Activated naive CD4-positive, alpha-beta T cell treated with anti-CD3 and anti-CD28 coated beads, Interleukin-2, amount 50 U/mL, for 72 hours (primary cell): ENCODE measurements at regions not wholly inside any gene's neighbourhood (a gene's known extent, or its start where the extent isn't known, plus 50 kb on each side); places are given as distances from the start of the nearest gene placed in this dataset.

ENCODE experiments used
- ATAC-seq, 2 donors: fragments of 150-1000 bp; cut with Tn5 transposase; 2 replicates each; pipeline ENCODE4 v1.10.0; 2021; ENCODE audit warnings: mild to moderate bottlenecking in 2 of 2, moderate library complexity in 2 of 2
- DNase-seq, 2 donors: peaks; one replicate each; pipeline ENCODE4 v3.0.0; 2021 to 2022; ENCODE audit warnings: low spot score in 2 of 2
- H3K27ac Mint-ChIP-seq, 2 donors: one replicate each; pipeline ENCODE4 v1.8.0; 2022; ENCODE audit warnings: mild to moderate bottlenecking in 2 of 2, mixed read lengths in 2 of 2
- H3K36me3 Mint-ChIP-seq, 2 donors: one replicate each; pipeline ENCODE4 v1.8.0; 2022; ENCODE audit warnings: mixed read lengths in 2 of 2
- H3K9me3 Mint-ChIP-seq, 2 donors: one replicate each; pipeline ENCODE4 v1.8.0; 2022; ENCODE audit warnings: mixed read lengths in 2 of 2

- DNase-seq (no peak), ATAC-seq (no peak)
- no peaks in the 10 kb centered on the region for H3K36me3 Mint-ChIP-seq
- H3K27ac Mint-ChIP-seq, result no peak overlapping the region
- H3K9me3 Mint-ChIP-seq, result peaks cover 0 to 3% of the 10 kb centered on the region in 2 donors
Observed at GRCh38 chr10:50936335-50936734, 50.9 kb upstream of the A1CF start.

DNA sequence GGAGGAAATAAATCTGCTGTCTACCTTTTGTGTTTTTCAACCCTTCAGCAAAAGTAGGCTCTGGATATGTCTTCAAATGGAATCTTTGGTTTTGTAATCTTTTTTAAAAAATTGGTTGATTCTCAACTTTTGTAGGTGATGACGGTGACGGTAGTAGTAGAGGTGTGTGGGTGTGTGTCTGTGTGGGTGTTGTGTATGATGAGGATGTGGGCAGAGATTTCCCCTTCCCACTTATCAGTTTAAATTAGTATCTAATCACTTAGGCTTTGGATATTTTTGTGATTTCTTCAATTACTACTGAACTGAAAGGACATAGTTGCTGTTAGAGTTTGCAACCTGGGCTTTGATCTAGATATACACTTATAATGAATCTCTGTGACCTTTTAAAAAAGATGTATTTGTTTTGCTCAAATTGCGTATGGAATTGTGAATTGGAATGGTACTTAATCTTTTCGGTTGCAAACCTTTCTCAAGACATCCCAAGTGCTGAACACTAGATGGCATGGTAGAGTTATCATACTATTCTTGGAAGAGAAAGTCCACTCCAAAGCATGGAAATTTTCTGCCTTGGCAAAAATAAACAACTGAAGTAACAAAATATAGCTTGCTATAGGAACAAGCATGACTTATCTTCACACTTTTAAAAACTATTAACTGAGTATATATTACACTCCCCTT lies 51.9 kb upstream of the A1CF start:
- peaks cover 0 to 3% of the 10 kb centered on the region in 2 donors for H3K9me3 Mint-ChIP-seq
- ATAC-seq (no peak), DNase-seq (no peak)
- H3K27ac Mint-ChIP-seq, result no peak overlapping the region
- H3K36me3 Mint-ChIP-seq, result no peaks in the 10 kb centered on the region

GRCh38 chr10:50941629-50942028 lies 56.2 kb upstream of the A1CF start:
- H3K27ac Mint-ChIP-seq, result no peak overlapping the region
- no peaks in the 10 kb centered on the region for H3K36me3 Mint-ChIP-seq
- DNase-seq (no peak), ATAC-seq (no peak)
- H3K9me3 Mint-ChIP-seq, result no peaks in the 10 kb centered on the region

DNA sequence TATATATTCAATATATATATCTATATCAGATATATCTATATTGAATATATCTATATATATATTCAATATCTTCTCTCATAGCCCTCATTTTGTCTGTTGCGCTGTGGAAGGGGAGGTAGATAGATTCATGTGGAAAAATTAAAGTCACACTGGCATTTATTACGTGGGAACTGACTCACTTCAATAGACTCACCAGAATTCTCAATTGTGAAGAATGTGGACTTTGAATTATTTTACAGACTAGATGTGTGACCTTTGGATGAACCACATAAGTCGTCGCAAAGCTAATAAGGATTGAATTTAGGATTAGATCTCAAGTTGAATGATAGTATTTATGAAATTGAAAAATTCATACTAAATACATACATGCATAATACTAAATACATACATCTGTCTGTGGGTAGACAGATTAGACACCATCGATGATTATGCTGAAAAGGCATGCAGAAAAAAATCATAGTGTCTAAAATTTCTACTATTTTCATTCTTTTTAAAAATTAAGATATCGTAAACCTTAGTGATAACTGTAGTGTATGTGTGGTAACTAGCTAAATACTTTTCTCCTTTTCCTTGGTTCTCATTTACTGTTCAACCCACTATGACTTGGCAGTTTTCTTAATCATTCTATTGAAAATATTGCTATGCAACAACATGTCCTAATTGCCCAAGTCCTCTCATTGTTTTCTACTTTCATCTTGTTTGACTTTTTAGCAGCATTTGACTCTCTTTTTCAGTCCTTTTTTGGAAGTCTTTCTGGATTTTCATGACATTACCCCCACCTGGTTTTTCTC lies 61.8 kb upstream of the A1CF start:
- no peaks in the 10 kb centered on the region for H3K36me3 Mint-ChIP-seq
- H3K27ac Mint-ChIP-seq, result no peak overlapping the region
- ATAC-seq (no peak), DNase-seq (no peak)
- H3K9me3 Mint-ChIP-seq, result no peaks in the 10 kb centered on the region

DNA sequence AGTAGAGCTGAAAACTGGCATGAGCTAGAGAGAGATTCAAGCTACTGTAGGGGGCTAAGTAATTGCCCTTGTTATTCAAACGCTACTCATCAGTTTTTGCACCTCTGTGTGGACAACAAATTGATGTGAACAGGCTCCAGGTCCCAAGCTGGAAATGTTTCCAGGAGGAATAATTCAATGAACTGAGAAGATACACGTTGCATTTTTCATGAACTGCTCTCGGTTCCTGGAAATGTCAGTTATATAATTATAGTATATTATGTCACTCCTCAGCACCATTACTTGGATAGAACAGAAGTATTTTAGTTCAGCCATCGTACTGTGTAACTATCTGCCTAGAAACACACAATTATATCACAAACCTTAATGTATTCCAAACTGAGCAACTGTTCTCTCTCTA lies 65.9 kb upstream of the A1CF start:
- ATAC-seq, result no peak
- Mint-ChIP-seq H3K27ac (no peak overlapping the region), H3K9me3 (no peaks in the 10 kb centered on the region), H3K36me3 (no peaks in the 10 kb centered on the region)
- DNase-seq, result no peak

DNA sequence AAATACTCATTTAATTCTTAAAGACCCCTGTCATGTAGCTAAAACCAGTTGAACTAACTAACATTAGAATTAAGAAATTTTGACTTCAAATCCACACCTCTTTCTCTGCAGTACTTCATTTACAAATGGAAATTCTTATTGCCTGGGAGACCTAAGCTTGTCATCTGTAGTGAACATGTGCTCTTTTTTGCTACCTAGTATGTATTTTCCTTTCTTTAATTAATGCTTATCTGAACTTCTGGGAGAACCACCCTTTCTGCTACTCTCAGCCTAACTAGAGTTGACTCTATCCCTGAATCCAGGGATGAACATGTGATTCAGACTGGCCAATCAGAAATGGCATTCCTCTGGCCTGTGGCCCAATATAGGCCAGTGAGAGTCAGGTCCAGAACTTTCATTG lies 75.9 kb upstream of the A1CF start:
- no peak for DNase-seq
- ATAC-seq, result no peak
- Mint-ChIP-seq H3K9me3 (no peaks in the 10 kb centered on the region), H3K36me3 (no peaks in the 10 kb centered on the region), H3K27ac (no peak overlapping the region)

- H3K36me3 Mint-ChIP-seq, result no peaks in the 10 kb centered on the region
- DNase-seq, result no peak
- no peak for ATAC-seq
- no peaks in the 10 kb centered on the region for H3K9me3 Mint-ChIP-seq
- H3K27ac Mint-ChIP-seq, result no peak overlapping the region
Observed at GRCh38 chr10:50963063-50963462, 77.6 kb upstream of the A1CF start.

GRCh38 chr10:50968386-50969091 lies 83.1 kb upstream of the A1CF start:
- Mint-ChIP-seq H3K9me3 (no peaks in the 10 kb centered on the region), H3K27ac (no peak overlapping the region), H3K36me3 (no peaks in the 10 kb centered on the region)
- DNase-seq (no peak), ATAC-seq (no peak)

DNA sequence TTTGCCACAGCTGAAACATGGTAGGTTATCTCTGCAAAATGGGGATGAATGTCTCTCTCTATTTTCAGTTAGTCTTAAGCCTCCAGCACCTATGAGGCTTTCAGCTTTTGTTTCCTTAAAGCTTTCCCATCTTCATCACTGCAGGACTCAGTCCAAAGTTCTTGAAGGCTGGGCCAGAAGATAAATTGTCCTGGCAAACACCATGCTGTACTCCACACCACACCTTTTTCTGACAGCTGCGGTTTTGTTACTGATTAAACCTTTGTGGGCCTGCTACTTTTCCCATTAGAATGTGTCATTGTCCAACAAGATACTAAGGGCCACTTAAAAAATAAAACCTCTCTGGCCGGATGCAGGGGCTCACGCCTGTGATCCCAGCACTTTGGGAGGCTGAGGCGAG lies 87.2 kb upstream of the A1CF start:
- no peaks in the 10 kb centered on the region for H3K36me3 Mint-ChIP-seq
- DNase-seq (no peak), ATAC-seq (no peak)
- no peaks in the 10 kb centered on the region for H3K9me3 Mint-ChIP-seq
- no peak overlapping the region for H3K27ac Mint-ChIP-seq

DNA sequence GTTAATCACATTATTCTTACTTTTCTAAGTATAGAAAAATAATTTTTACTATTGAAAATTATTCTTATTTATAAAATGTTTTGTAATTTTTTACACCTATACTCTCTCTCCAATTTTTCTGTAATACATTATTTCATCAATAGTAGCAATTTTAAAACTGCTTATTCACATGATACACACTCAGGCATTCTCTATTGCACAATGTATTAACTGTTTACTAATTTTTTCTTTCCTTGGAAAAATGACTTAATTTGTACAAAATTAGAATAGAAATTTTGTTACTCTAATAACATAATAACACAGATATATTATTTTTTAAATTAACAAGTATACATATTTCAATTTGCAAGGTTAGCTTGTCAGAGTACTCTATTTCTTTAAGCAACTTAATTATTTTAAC lies 92.9 kb upstream of the PRKG1 start:
- no peak for DNase-seq
- no peaks in the 10 kb centered on the region for H3K9me3 Mint-ChIP-seq
- H3K36me3 Mint-ChIP-seq, result no peaks in the 10 kb centered on the region
- no peak for ATAC-seq
- H3K27ac Mint-ChIP-seq, result no peak overlapping the region

- ATAC-seq (no peak), DNase-seq (no peak)
- Mint-ChIP-seq H3K9me3 (no peaks in the 10 kb centered on the region), H3K36me3 (no peaks in the 10 kb centered on the region), H3K27ac (no peak overlapping the region)
Observed at GRCh38 chr10:50981904-50982303, 92.4 kb upstream of the PRKG1 start.

DNA sequence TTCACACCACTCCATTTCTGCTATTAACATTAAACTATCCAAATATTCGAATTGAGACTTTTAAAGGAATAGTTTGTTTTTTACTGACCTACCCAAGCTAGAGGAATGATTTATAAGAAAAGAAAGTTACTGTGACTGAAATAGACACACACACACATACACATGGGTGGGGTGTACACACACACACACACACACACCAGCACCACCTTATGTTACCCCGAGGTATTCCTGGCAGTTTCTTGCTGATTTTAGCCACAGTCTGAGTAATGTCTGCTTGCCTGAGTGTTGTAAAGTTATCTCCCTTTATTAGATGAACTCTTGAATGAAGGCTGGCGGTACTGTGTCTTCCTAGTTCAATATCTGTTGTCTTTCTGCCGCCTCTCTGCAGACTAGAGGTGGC lies 91.3 kb upstream of the PRKG1 start:
- no peaks in the 10 kb centered on the region for H3K36me3 Mint-ChIP-seq
- ATAC-seq (no peak), DNase-seq (no peak)
- no peak overlapping the region for H3K27ac Mint-ChIP-seq
- H3K9me3 Mint-ChIP-seq, result no peaks in the 10 kb centered on the region

- DNase-seq (no peak), ATAC-seq (no peak)
- no peaks in the 10 kb centered on the region for H3K9me3 Mint-ChIP-seq
- no peak overlapping the region for H3K27ac Mint-ChIP-seq
- H3K36me3 Mint-ChIP-seq, result no peaks in the 10 kb centered on the region
Observed at GRCh38 chr10:50987934-50988333, 86.4 kb upstream of the PRKG1 start.

DNA sequence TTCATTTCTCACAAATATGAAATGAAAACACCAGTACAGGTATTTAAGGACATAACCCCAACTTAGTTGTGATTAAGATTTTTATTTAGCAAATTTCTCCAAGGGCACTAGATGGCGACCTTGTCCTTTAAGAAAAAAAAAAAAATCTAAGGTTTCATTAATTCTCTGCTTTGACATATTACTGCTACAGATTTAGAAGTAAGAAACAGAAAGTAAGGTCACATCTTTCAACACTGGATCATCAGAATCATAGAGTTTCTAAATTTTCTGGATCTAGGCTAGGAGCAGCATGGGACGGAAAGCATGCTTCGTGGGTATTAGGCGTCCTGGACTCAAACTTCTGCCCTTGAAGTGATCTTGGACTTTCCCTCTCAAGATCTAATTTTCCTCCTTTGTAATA lies 85.5 kb upstream of the PRKG1 start:
- Mint-ChIP-seq H3K36me3 (no peaks in the 10 kb centered on the region), H3K9me3 (no peaks in the 10 kb centered on the region), H3K27ac (no peak overlapping the region)
- DNase-seq (no peak), ATAC-seq (no peak)

DNA sequence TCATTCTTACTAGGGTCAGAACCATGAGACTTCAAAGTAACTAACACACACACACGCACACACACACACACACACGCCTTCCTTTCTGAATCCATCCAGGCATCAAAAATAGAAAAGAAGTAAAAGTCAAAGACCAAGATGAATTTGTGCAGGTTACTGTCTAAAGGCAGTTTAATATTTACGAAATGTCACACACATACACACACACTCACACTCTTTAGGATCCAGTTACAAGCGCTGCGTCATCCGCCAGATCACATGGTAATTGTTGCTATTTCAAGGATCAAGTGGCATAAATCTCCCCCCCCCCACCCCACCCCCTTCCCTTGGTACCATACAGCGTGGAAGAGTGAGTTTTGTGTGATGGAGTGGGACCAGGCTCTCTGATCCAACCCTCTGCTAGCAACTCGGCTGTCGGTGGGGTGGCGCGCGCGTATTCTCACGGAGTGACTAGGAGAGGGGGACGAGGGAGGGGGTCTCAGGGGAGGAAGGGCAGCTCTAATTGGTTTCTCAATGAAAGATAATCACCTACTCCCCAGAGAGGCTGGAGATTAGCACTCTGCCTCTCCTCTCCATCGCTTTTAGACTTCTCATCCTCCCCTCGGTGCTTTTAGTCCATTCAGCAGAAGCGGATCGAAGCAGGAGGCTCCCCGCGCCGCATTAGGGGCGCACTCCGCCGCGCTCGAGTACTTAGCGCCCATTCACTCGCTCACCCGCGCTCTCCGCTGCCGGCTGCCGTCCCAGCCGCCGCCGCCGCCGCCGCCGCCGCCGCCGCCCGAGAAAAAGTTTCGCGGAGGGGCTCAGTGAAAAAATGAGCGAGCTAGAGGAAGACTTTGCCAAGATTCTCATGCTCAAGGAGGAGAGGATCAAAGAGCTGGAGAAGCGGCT lies 83.5 kb upstream of the PRKG1 start:
- ATAC-seq, result peak in 1 of 2 donors; percentile 64
- Mint-ChIP-seq H3K9me3 (no peaks in the 10 kb centered on the region), H3K27ac (no peak overlapping the region), H3K36me3 (no peaks in the 10 kb centered on the region)
- peak in 1 of 2 donors; percentile 11 for DNase-seq

- DNase-seq, result no peak
- ATAC-seq, result peak in 1 of 2 donors; percentile 52
- Mint-ChIP-seq H3K9me3 (no peaks in the 10 kb centered on the region), H3K27ac (no peak overlapping the region), H3K36me3 (no peaks in the 10 kb centered on the region)
Observed at GRCh38 chr10:50991456-50992355, 82.6 kb upstream of the PRKG1 start.
